ENCODE measurements at regions not wholly inside any gene's neighbourhood (a gene's known extent, or its start where the extent isn't known, plus 50 kb on each side); places are given as distances from the start of the nearest gene placed in this dataset.

GRCh38 chr2:104443145-104443544 lies 410.8 kb upstream of the POU3F3 start:
- no peak for DNase-seq (ENCODE audit: low read depth in 2 of 2)

- no peak for DNase-seq (ENCODE audit: low read depth in 2 of 2)
These were observed 409.5 kb upstream of the POU3F3 start for GRCh38 chr2:104444392-104444791.

GRCh38 chr2:104444889-104445288 lies 409.0 kb upstream of the POU3F3 start:
- no peak for DNase-seq (ENCODE audit: low read depth in 2 of 2)

GRCh38 chr2:104447831-104448434 lies 406.0 kb upstream of the POU3F3 start:
- no peak for DNase-seq (ENCODE audit: low read depth in 2 of 2)

GRCh38 chr2:104448661-104449440 lies 405.1 kb upstream of the POU3F3 start:
- no peak for DNase-seq (ENCODE audit: low read depth in 2 of 2)

- no peak for DNase-seq (ENCODE audit: low read depth in 2 of 2)
These were observed 401.4 kb upstream of the POU3F3 start for GRCh38 chr2:104452558-104452957.

- DNase-seq (ENCODE audit: low read depth in 2 of 2), result no peak
These were observed 391.2 kb upstream of the POU3F3 start for GRCh38 chr2:104462731-104463130.

- DNase-seq (ENCODE audit: low read depth in 2 of 2), result no peak
These were observed 387.9 kb upstream of the POU3F3 start for GRCh38 chr2:104465981-104466380.

GRCh38 chr2:104468846-104469245 lies 385.1 kb upstream of the POU3F3 start:
- no peak for DNase-seq (ENCODE audit: low read depth in 2 of 2)

GRCh38 chr2:104472076-104472475 lies 381.8 kb upstream of the POU3F3 start:
- DNase-seq (ENCODE audit: low read depth in 2 of 2), result no peak

GRCh38 chr2:104473546-104473945 lies 380.4 kb upstream of the POU3F3 start:
- DNase-seq (ENCODE audit: low read depth in 2 of 2), result no peak

GRCh38 chr2:104474716-104475115 lies 379.2 kb upstream of the POU3F3 start:
- no peak for DNase-seq (ENCODE audit: low read depth in 2 of 2)

GRCh38 chr2:104476075-104476474 lies 377.8 kb upstream of the POU3F3 start:
- no peak for DNase-seq (ENCODE audit: low read depth in 2 of 2)

GRCh38 chr2:104476563-104476988 lies 377.3 kb upstream of the POU3F3 start:
- no peak for DNase-seq (ENCODE audit: low read depth in 2 of 2)

- DNase-seq (ENCODE audit: low read depth in 2 of 2), result no peak
These were observed 372.6 kb upstream of the POU3F3 start for GRCh38 chr2:104481341-104481740.

GRCh38 chr2:104487366-104487765 lies 366.5 kb upstream of the POU3F3 start:
- DNase-seq (ENCODE audit: low read depth in 2 of 2), result no peak

GRCh38 chr2:104493698-104494097 lies 360.2 kb upstream of the POU3F3 start:
- no peak for DNase-seq (ENCODE audit: low read depth in 2 of 2)

GRCh38 chr2:104501342-104501741 lies 352.6 kb upstream of the POU3F3 start:
- DNase-seq (ENCODE audit: low read depth in 2 of 2), result no peak

GRCh38 chr2:104501929-104502328 lies 352.0 kb upstream of the POU3F3 start:
- no peak for DNase-seq (ENCODE audit: low read depth in 2 of 2)

GRCh38 chr2:104502901-104503300 lies 351.0 kb upstream of the POU3F3 start:
- no peak for DNase-seq (ENCODE audit: low read depth in 2 of 2)

- no peak for DNase-seq (ENCODE audit: low read depth in 2 of 2)
These were observed 349.4 kb upstream of the POU3F3 start for GRCh38 chr2:104504331-104505073.

- DNase-seq (ENCODE audit: low read depth in 2 of 2), result no peak
These were observed 335.7 kb upstream of the POU3F3 start for GRCh38 chr2:104518256-104518655.

GRCh38 chr2:104521247-104521646 lies 332.7 kb upstream of the POU3F3 start:
- no peak for DNase-seq (ENCODE audit: low read depth in 2 of 2)

All from activated CD4-positive, alpha-beta T cell treated with anti-CD3 and anti-CD28 coated beads for 24 hours (primary cell).